WTC11 (cell line): ENCODE measurements at regions not wholly inside any gene's neighbourhood (a gene's known extent, or its start where the extent isn't known, plus 50 kb on each side); places are given as distances from the start of the nearest gene placed in this dataset.

Experiments
- ATAC-seq: fragments of 200-7000 bp; cut with Tn5 transposase; 2 replicates; pipeline ENCODE4 v1.10.0; 2021; ENCODE audit warnings: mild to moderate bottlenecking, moderate library complexity
- CTCF ChIA-PET: fragments of 300-600 bp; sonication (Branson Sonifier 250); formaldehyde crosslinking; loops from one replicate; lab custom pipeline; 2021; ENCODE audit warnings: antibody characterized with exemption; lab: Charles Lee
- POLR2A ChIA-PET: fragments of 350-600 bp; sonication (Branson Sonifier 250); formaldehyde crosslinking; loops from one replicate; lab custom pipeline; 2021; ENCODE audit warnings: antibody characterized with exemption; lab: Charles Lee
- DNase-seq: peaks from one replicate; pipeline ENCODE4 v3.0.0; 2021; ENCODE audit warnings: low spot score
- H3K27ac Mint-ChIP-seq: 2 replicates; pipeline ENCODE4 v1.8.0; 2021; ENCODE audit warnings: mixed read lengths
- H3K27me3 Mint-ChIP-seq: 2 replicates; pipeline ENCODE4 v1.8.0; 2021; ENCODE audit warnings: low read depth, mild to moderate bottlenecking, moderate library complexity, mixed read lengths
- H3K36me3 Mint-ChIP-seq: 2 replicates; pipeline ENCODE4 v1.8.0; 2021; ENCODE audit warnings: mixed read lengths
- H3K4me1 Mint-ChIP-seq: 2 replicates; pipeline ENCODE4 v1.8.0; 2022; ENCODE audit warnings: mixed read lengths
- H3K4me3 Mint-ChIP-seq: 2 replicates; pipeline ENCODE4 v1.8.0; 2021; ENCODE audit warnings: mild to moderate bottlenecking, moderate library complexity, mixed read lengths
- H3K9me3 Mint-ChIP-seq: 2 replicates; pipeline ENCODE4 v1.8.0; 2021; ENCODE audit warnings: mixed read lengths
- AFF4 ChIP-seq: sonication (generic); formaldehyde crosslinking; IDR thresholded peaks from 2 replicates; pipeline ENCODE4 v1.8.1; 2023; ENCODE audit warnings: mild to moderate bottlenecking, missing genetic modification reagents, borderline replicate concordance
- ARID4B ChIP-seq: sonication (generic); formaldehyde crosslinking; IDR thresholded peaks from 2 replicates; pipeline ENCODE4 v1.8.0; 2023; ENCODE audit warnings: missing genetic modification reagents, mild to moderate bottlenecking, borderline replicate concordance
- CBFB ChIP-seq: sonication (generic); formaldehyde crosslinking; IDR thresholded peaks from 2 replicates; pipeline ENCODE4 v1.8.1; 2022; ENCODE audit warnings: mild to moderate bottlenecking, low read depth, missing genetic modification reagents
- CREM ChIP-seq: sonication (generic); formaldehyde crosslinking; IDR thresholded peaks from 2 replicates; pipeline ENCODE4 v1.8.1; 2022; ENCODE audit warnings: mild to moderate bottlenecking, missing genetic modification reagents, moderate library complexity
- ELF4 ChIP-seq: sonication (generic); formaldehyde crosslinking; IDR thresholded peaks from 2 replicates; pipeline ENCODE4 v1.8.1; 2022; ENCODE audit warnings: low read depth, mild to moderate bottlenecking, moderate library complexity, missing genetic modification reagents
- HMGA2 ChIP-seq: fragments of 250-450 bp; sonication (Bioruptor Pico); IDR thresholded peaks from 2 replicates; pipeline ENCODE4 v1.4.0; 2021; ENCODE audit warnings: mild to moderate bottlenecking, moderate library complexity
- MAX ChIP-seq: sonication (generic); formaldehyde crosslinking; IDR thresholded peaks from 2 replicates; pipeline ENCODE4 v1.8.0; 2022; ENCODE audit warnings: mild to moderate bottlenecking, missing genetic modification reagents
- NFATC4 ChIP-seq: fragments of 250-450 bp; sonication (Bioruptor Pico); IDR thresholded peaks from 2 replicates; pipeline ENCODE4 v1.9.0; 2021; ENCODE audit warnings: mild to moderate bottlenecking
- PRRX2 ChIP-seq: fragments of 250-450 bp; sonication (Bioruptor Pico); IDR thresholded peaks from 2 replicates; pipeline ENCODE4 v1.8.0; 2021; ENCODE audit warnings: mild to moderate bottlenecking
- RORB ChIP-seq: fragments of 250-450 bp; sonication (Bioruptor Pico); IDR thresholded peaks from 2 replicates; pipeline ENCODE4 v1.9.0; 2021; ENCODE audit warnings: mild to moderate bottlenecking
- TCF7 ChIP-seq: sonication (generic); formaldehyde crosslinking; IDR thresholded peaks from 2 replicates; pipeline ENCODE4 v1.8.0; 2022; ENCODE audit warnings: mild to moderate bottlenecking, low read depth, missing genetic modification reagents, moderate library complexity
- TP53 ChIP-seq: sonication (generic); formaldehyde crosslinking; IDR thresholded peaks from 2 replicates; pipeline ENCODE4 v1.8.1; 2023; ENCODE audit warnings: mild to moderate bottlenecking, missing genetic modification reagents
- ZMAT4 ChIP-seq: fragments of 250-450 bp; sonication (Bioruptor Pico); IDR thresholded peaks from 2 replicates; pipeline ENCODE4 v1.9.0; 2021; ENCODE audit warnings: mild to moderate bottlenecking
- ZNF121 ChIP-seq: sonication (generic); formaldehyde crosslinking; IDR thresholded peaks from 2 replicates; pipeline ENCODE4 v1.8.0; 2023; ENCODE audit warnings: missing genetic modification reagents
- ZNF281 ChIP-seq: sonication (generic); formaldehyde crosslinking; IDR thresholded peaks from 2 replicates; pipeline ENCODE4 v1.8.0; 2023; ENCODE audit warnings: mild to moderate bottlenecking, missing genetic modification reagents
- ZNF396 ChIP-seq: fragments of 250-450 bp; sonication (Bioruptor Pico); IDR thresholded peaks from 2 replicates; pipeline ENCODE4 v1.8.0; 2021; ENCODE audit warnings: mild to moderate bottlenecking, moderate library complexity, borderline replicate concordance
- ZNF416 ChIP-seq: fragments of 250-450 bp; sonication (Bioruptor Pico); IDR thresholded peaks from 2 replicates; pipeline ENCODE4 v1.9.0; 2021; ENCODE audit warnings: mild to moderate bottlenecking, inconsistent platforms
- ZNF425 ChIP-seq: fragments of 250-450 bp; sonication (Bioruptor Pico); conservative IDR thresholded peaks from 2 replicates; pipeline ENCODE4 v1.9.0; 2021; ENCODE audit warnings: mild to moderate bottlenecking
- ZNF532 ChIP-seq: fragments of 250-450 bp; sonication (Bioruptor Pico); IDR thresholded peaks from 2 replicates; pipeline ENCODE4 v1.9.0; 2021; ENCODE audit warnings: mild to moderate bottlenecking, borderline replicate concordance

- TF ChIP-seq AFF4 (CRISPR knock-in tag) (no peak), PRRX2 (CRISPR knock-in tag) (no peak), ZNF416 (CRISPR knock-in tag) (no peak), MAX (no peak)
Observed at GRCh38 chr9:13718539-13718938, 439.0 kb upstream of the MPDZ start (continued).

- H3K36me3 Mint-ChIP-seq = no peaks in the 10 kb centered on the region
- H3K4me1 Mint-ChIP-seq = peaks cover 37% of the 10 kb centered on the region
- no peak overlapping the region for H3K27ac Mint-ChIP-seq
- H3K27me3 Mint-ChIP-seq = no peaks in the 10 kb centered on the region
- H3K4me3 Mint-ChIP-seq = no peak overlapping the region
- DNase-seq = no peak
- ATAC-seq = no peak
- ChIA-PET CTCF (interaction anchor here (1.5 kb wide), 1 partner anchor 634 kb away, joined by 3 read pairs; no protein-coding TSS in a partner anchor), POLR2A (no interaction called here)
- TF ChIP-seq ZNF532 (CRISPR knock-in tag) (no peak), TCF7 (no peak), ZNF281 (CRISPR knock-in tag) (no peak), NFATC4 (no peak), ARID4B (CRISPR knock-in tag) (no peak), ELF4 (CRISPR knock-in tag) (no peak), TP53 (CRISPR knock-in tag) (no peak), ZNF396 (CRISPR knock-in tag) (no peak), ZNF425 (no peak), CBFB (CRISPR knock-in tag) (no peak), ZNF121 (CRISPR knock-in tag) (no peak), RORB (CRISPR knock-in tag) (no peak), ZMAT4 (CRISPR knock-in tag) (no peak), CREM (no peak), HMGA2 (CRISPR knock-in tag) (no peak)
- H3K9me3 Mint-ChIP-seq = no peaks in the 10 kb centered on the region
Observed at GRCh38 chr9:13718086-13718485, 438.6 kb upstream of the MPDZ start.
